ENCODE measurements at regions not wholly inside any gene's neighbourhood (a gene's known extent, or its start where the extent isn't known, plus 50 kb on each side); places are given as distances from the start of the nearest gene placed in this dataset.
A peak's percentile ranks its signal among the peaks of the same experiment; 100 is the strongest.
"Not testable (repeated sequence)": the region's sequence is repeated elsewhere in the genome, so short reads cannot be mapped to it uniquely, and the experiment has no call there.

- no peak for DNase-seq
These were observed 392.4 kb downstream of the ZNF516 start for GRCh38 chr18:76102626-76103025.

GRCh38 chr18:76102156-76102555, 392.9 kb downstream of the ZNF516 start:
- DNase-seq: no peak

GRCh38 chr18:76099931-76100457, 395.0 kb downstream of the ZNF516 start:
- DNase-seq: no peak

- DNase-seq: no peak
These were observed 396.2 kb downstream of the ZNF516 start for GRCh38 chr18:76098674-76099411.

- no peak for DNase-seq
These were observed 413.5 kb downstream of the ZNF516 start for GRCh38 chr18:76081536-76081935.

GRCh38 chr18:76080430-76080829, 414.6 kb downstream of the ZNF516 start:
- DNase-seq: no peak

- DNase-seq: no peak
These were observed 419.3 kb downstream of the ZNF516 start for GRCh38 chr18:76075777-76076176.

- no peak for DNase-seq
These were observed 430.0 kb downstream of the ZNF516 start for GRCh38 chr18:76064998-76065397.

GRCh38 chr18:76058146-76058545, 436.9 kb downstream of the ZNF516 start:
- DNase-seq: no peak

GRCh38 chr18:76057386-76057785, 437.7 kb downstream of the ZNF516 start:
- no peak for DNase-seq

GRCh38 chr18:76056471-76057110, 438.5 kb downstream of the ZNF516 start:
- no peak for DNase-seq

GRCh38 chr18:76055578-76055977, 439.5 kb downstream of the ZNF516 start:
- DNase-seq: no peak

GRCh38 chr18:76055025-76055424, 440.0 kb downstream of the ZNF516 start:
- no peak for DNase-seq

GRCh38 chr18:76054156-76054555, 440.9 kb downstream of the ZNF516 start:
- DNase-seq: no peak

- DNase-seq: no peak
These were observed 441.5 kb downstream of the ZNF516 start for GRCh38 chr18:76053551-76053950.

- no peak for DNase-seq
These were observed 442.8 kb downstream of the ZNF516 start for GRCh38 chr18:76052227-76052595.

- DNase-seq: no peak
These were observed 443.4 kb downstream of the ZNF516 start for GRCh38 chr18:76051396-76052226.

GRCh38 chr18:76046221-76046620, 448.8 kb downstream of the ZNF516 start:
- DNase-seq: no peak

- no peak for DNase-seq
These were observed 452.5 kb downstream of the ZNF516 start for GRCh38 chr18:76042511-76042910.

- DNase-seq: no peak
These were observed 476.8 kb downstream of the ZNF516 start for GRCh38 chr18:76018210-76018609.

GRCh38 chr18:76013057-76013456, 482.0 kb downstream of the ZNF516 start:
- DNase-seq: no peak

GRCh38 chr18:76005632-76006208, 489.3 kb downstream of the ZNF516 start:
- DNase-seq: peak; percentile 63 to 85

GRCh38 chr18:75987913-75988312, 507.1 kb downstream of the ZNF516 start:
- not testable (repeated sequence) for DNase-seq
